ENCODE measurements at regions not wholly inside any gene's neighbourhood (a gene's known extent, or its start where the extent isn't known, plus 50 kb on each side); places are given as distances from the start of the nearest gene placed in this dataset.

DNA sequence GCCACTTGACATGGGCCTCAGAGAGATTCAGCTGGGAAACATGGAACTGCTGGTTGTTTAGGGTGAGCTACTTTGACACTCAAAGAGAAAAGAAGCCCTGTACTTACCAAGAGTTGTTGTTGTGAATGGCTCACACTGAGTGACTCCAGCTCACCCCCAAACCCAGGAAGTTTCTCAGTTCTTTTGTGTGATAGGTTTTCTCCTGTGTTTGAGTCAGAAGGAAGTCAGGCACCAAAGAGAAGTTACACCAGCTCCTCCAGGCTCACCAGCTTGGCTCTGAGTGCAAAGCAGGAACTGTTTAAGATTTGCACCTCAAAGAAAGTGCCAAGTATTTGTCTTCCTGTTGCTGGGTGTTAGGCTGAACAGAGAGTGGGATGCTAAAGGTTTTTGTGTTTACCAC, 111.2 kb upstream of the PROX1 start:
- Histone ChIP-seq H3K27me3 (replicated peaks in 2 of 5; ENCODE audit: control insufficient read depth in 4 of 5, insufficient read depth in 5 of 5, low read length in 4 of 5) (no peaks in the 10 kb centered on the region), H3K4me3 (ENCODE audit: control insufficient read depth in 1 of 7, extremely low read depth in 1 of 7, insufficient read depth in 4 of 7, low read depth in 2 of 7, low read length in 6 of 7) (no peak overlapping the region), H3K27ac (ENCODE audit: insufficient read depth in 1 of 2, low read depth in 1 of 2, low read length in 2 of 2, poor library complexity in 1 of 2, severe bottlenecking in 2 of 2) (no peak overlapping the region), H3K9me3 (ENCODE audit: control extremely low read depth in 1 of 5, control insufficient read depth in 4 of 5, insufficient read depth in 2 of 5, low read depth in 1 of 5, low read length in 4 of 5) (peaks cover 0 to 2% (median 0%) of the 10 kb centered on the region in 5 experiments), H3K4me1 (ENCODE audit: control extremely low read depth in 1 of 4, control insufficient read depth in 4 of 4, insufficient read depth in 4 of 4, low read length in 3 of 4) (no peaks in the 10 kb centered on the region), H3K36me3 (ENCODE audit: control insufficient read depth in 4 of 4, insufficient read depth in 4 of 4, low read length in 3 of 4) (no peaks in the 10 kb centered on the region)
- DNase-seq: no peak
- POLR2A ChIA-PET: no interaction called here
- CTCF ChIA-PET: no interaction called here

DNA sequence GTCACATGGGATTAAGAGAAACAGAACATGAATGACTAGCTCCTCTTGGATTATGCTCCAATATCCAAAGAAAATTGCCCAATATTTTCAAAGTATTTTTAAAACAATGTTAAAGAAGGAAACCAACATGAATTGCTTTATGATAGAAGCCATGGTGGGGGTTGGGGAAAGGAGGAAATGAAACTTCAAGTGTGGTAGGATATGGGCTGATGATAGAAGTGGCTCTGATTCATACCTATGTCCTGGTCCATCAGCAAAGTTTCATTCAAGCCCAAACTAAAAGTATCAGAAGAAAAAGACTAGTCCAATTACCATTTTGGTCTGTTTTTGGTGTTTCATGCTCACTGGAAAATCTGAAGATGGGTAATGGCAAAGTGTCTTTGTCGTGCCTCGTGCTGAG, 104.2 kb upstream of the PROX1 start:
- Histone ChIP-seq H3K27me3 (replicated peaks in 2 of 5; ENCODE audit: control insufficient read depth in 4 of 5, insufficient read depth in 5 of 5, low read length in 4 of 5) (peaks cover 0 to 2% (median 0%) of the 10 kb centered on the region in 5 experiments), H3K27ac (ENCODE audit: insufficient read depth in 1 of 2, low read depth in 1 of 2, low read length in 2 of 2, poor library complexity in 1 of 2, severe bottlenecking in 2 of 2) (no peak overlapping the region), H3K4me3 (ENCODE audit: control insufficient read depth in 1 of 7, extremely low read depth in 1 of 7, insufficient read depth in 4 of 7, low read depth in 2 of 7, low read length in 6 of 7) (no peak overlapping the region), H3K9me3 (ENCODE audit: control extremely low read depth in 1 of 5, control insufficient read depth in 4 of 5, insufficient read depth in 2 of 5, low read depth in 1 of 5, low read length in 4 of 5) (peaks cover 0 to 3% (median 0%) of the 10 kb centered on the region in 5 experiments), H3K36me3 (ENCODE audit: control insufficient read depth in 4 of 4, insufficient read depth in 4 of 4, low read length in 3 of 4) (no peaks in the 10 kb centered on the region), H3K4me1 (ENCODE audit: control extremely low read depth in 1 of 4, control insufficient read depth in 4 of 4, insufficient read depth in 4 of 4, low read length in 3 of 4) (no peaks in the 10 kb centered on the region)
- WGBS (ENCODE audit: insufficient coverage): 97% methylated on average over 2 of the region's 2 CpGs
- CTCF ChIA-PET: no interaction called here
- POLR2A ChIA-PET: no interaction called here
- DNase-seq: no peak

DNA sequence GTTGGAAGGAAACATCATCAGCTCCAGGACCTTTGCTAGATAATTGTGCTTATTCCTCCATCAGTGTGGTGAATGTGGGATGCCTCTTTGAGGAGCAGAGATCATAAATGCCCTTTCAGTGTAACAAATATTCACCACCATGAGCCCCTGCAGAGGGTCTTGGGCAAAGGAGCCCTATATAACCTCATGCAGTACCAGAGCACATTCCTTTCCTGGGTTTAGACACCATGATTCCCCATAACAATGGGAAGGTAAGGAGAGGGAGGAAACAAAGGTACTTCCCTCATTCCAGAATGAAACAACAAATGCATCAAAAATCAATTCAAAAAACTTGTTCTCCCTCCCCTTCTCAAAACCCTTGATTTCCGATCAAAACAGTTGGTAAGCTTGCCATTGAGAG, 103.4 kb upstream of the PROX1 start:
- WGBS (ENCODE audit: insufficient coverage): no CpG with 5 or more reads among the region's 1 CpG
- H3K27ac ChIP-seq (ENCODE audit: insufficient read depth in 1 of 2, low read depth in 1 of 2, low read length in 2 of 2, poor library complexity in 1 of 2, severe bottlenecking in 2 of 2): no peak overlapping the region
- ChIA-PET CTCF (no interaction called here), POLR2A (no interaction called here)
- peaks cover 0 to 2% (median 0%) of the 10 kb centered on the region in 5 experiments for H3K27me3 ChIP-seq (replicated peaks in 2 of 5; ENCODE audit: control insufficient read depth in 4 of 5, insufficient read depth in 5 of 5, low read length in 4 of 5)
- H3K4me3 ChIP-seq (ENCODE audit: control insufficient read depth in 1 of 7, extremely low read depth in 1 of 7, insufficient read depth in 4 of 7, low read depth in 2 of 7, low read length in 6 of 7): no peak overlapping the region
- DNase-seq: no peak
- H3K9me3 ChIP-seq (ENCODE audit: control extremely low read depth in 1 of 5, control insufficient read depth in 4 of 5, insufficient read depth in 2 of 5, low read depth in 1 of 5, low read length in 4 of 5): peaks cover 0 to 3% (median 0%) of the 10 kb centered on the region in 5 experiments
- H3K4me1 ChIP-seq (ENCODE audit: control extremely low read depth in 1 of 4, control insufficient read depth in 4 of 4, insufficient read depth in 4 of 4, low read length in 3 of 4): no peaks in the 10 kb centered on the region
- H3K36me3 ChIP-seq (ENCODE audit: control insufficient read depth in 4 of 4, insufficient read depth in 4 of 4, low read length in 3 of 4): no peaks in the 10 kb centered on the region

DNA sequence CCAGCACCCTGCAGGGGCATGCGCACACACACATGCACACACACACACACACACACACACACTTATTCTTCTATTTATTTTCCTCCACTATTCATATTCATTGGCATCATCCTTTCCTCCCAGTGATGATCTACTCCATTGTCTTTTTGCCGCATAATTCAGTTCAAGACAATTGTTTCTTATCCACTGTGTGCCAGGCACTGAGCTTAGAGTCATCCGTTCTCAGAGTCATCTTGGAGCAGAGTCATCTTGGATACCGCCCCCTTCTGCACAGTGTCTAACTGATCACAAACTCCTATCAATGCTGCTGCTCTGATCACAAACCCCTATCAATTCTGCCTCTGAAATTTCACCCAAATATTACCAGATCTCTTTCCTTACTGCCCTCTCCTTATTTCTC, 102.8 kb upstream of the PROX1 start:
- WGBS (ENCODE audit: insufficient coverage): 90% methylated on average over 4 of the region's 4 CpGs
- ChIA-PET POLR2A (no interaction called here), CTCF (no interaction called here)
- peaks cover 0 to 3% (median 0%) of the 10 kb centered on the region in 5 experiments for H3K9me3 ChIP-seq (ENCODE audit: control extremely low read depth in 1 of 5, control insufficient read depth in 4 of 5, insufficient read depth in 2 of 5, low read depth in 1 of 5, low read length in 4 of 5)
- H3K27ac ChIP-seq (ENCODE audit: insufficient read depth in 1 of 2, low read depth in 1 of 2, low read length in 2 of 2, poor library complexity in 1 of 2, severe bottlenecking in 2 of 2): no peak overlapping the region
- H3K36me3 ChIP-seq (ENCODE audit: control insufficient read depth in 4 of 4, insufficient read depth in 4 of 4, low read length in 3 of 4): no peaks in the 10 kb centered on the region
- no peak overlapping the region for H3K4me3 ChIP-seq (ENCODE audit: control insufficient read depth in 1 of 7, extremely low read depth in 1 of 7, insufficient read depth in 4 of 7, low read depth in 2 of 7, low read length in 6 of 7)
- peaks cover 0 to 2% (median 0%) of the 10 kb centered on the region in 5 experiments for H3K27me3 ChIP-seq (replicated peaks in 2 of 5; ENCODE audit: control insufficient read depth in 4 of 5, insufficient read depth in 5 of 5, low read length in 4 of 5)
- H3K4me1 ChIP-seq (ENCODE audit: control extremely low read depth in 1 of 4, control insufficient read depth in 4 of 4, insufficient read depth in 4 of 4, low read length in 3 of 4): no peaks in the 10 kb centered on the region
- no peak for DNase-seq

DNA sequence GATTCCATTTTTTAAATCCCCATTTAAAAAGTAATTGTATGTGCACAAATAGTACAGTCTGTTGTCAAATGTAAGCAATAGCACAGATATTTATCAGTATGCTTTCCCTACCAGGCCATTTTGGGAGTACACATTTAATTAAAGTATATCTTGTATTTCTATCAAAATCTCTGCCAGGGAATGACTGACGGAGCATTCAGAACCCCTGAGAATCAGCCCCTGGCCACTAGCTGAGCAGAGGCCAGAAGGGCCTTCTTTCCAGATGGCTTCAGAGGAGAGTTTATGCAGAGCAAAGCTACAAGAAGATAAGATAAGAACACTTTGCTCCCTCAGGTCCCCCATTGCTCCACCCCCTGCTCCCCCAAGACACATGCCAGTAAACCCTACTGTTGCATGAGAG, 99.9 kb upstream of the PROX1 start:
- H3K9me3 ChIP-seq (ENCODE audit: control extremely low read depth in 1 of 5, control insufficient read depth in 4 of 5, insufficient read depth in 2 of 5, low read depth in 1 of 5, low read length in 4 of 5): peaks cover 0 to 3% (median 0%) of the 10 kb centered on the region in 5 experiments
- H3K4me3 ChIP-seq (ENCODE audit: control insufficient read depth in 1 of 7, extremely low read depth in 1 of 7, insufficient read depth in 4 of 7, low read depth in 2 of 7, low read length in 6 of 7): no peak overlapping the region
- WGBS (ENCODE audit: insufficient coverage): 80% methylated on average over 1 of the region's 1 CpG
- no peaks in the 10 kb centered on the region for H3K4me1 ChIP-seq (ENCODE audit: control extremely low read depth in 1 of 4, control insufficient read depth in 4 of 4, insufficient read depth in 4 of 4, low read length in 3 of 4)
- DNase-seq: no peak
- no peaks in the 10 kb centered on the region for H3K36me3 ChIP-seq (ENCODE audit: control insufficient read depth in 4 of 4, insufficient read depth in 4 of 4, low read length in 3 of 4)
- H3K27ac ChIP-seq (ENCODE audit: insufficient read depth in 1 of 2, low read depth in 1 of 2, low read length in 2 of 2, poor library complexity in 1 of 2, severe bottlenecking in 2 of 2): no peak overlapping the region
- CTCF ChIA-PET: no interaction called here
- peaks cover 0 to 2% (median 0%) of the 10 kb centered on the region in 5 experiments for H3K27me3 ChIP-seq (replicated peaks in 2 of 5; ENCODE audit: control insufficient read depth in 4 of 5, insufficient read depth in 5 of 5, low read length in 4 of 5)
- POLR2A ChIA-PET: no interaction called here

DNA sequence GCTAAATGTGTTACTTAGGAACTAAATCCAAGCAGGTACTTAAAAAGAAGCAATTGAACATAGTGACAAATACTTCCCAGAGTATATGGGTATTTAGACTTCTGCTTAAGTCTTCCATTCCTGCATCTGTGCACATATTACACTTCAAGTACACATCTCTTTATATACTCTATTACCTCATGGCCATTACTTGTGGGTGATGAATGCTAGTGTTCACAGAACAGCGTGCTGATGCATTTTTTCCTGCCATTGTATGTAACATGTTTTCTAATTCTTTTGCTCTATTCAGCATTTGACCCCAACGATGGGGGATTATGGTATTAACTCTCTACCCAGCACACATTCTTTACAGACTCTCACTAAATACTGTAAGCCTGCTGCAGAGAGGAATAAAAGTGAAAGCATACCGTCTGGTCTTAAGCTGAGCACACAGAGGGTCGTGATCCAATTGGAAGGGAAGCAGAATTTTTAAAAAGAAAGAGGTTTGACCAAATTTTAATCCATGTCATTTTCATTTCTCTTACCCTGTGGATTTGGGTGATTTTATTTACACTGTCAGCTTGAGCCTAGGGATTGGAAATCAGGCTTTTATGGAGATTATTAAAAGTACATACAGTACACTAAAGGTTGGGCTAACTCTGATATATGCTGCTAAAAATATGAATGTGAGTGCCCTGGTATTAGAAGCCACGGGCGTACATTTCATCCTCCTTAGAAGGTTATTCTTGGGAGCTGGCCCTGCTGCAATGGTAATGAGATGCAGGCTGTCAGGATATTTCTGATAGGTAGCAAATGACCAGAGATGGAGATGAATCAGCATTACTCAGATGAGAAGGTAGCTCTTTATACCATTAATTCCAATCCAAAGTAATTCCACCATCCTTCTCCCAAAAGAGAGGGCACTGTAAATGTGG, 95.5 kb upstream of the PROX1 start:
- CTCF ChIA-PET: no interaction called here
- Histone ChIP-seq H3K27ac (ENCODE audit: insufficient read depth in 1 of 2, low read depth in 1 of 2, low read length in 2 of 2, poor library complexity in 1 of 2, severe bottlenecking in 2 of 2) (no peak overlapping the region), H3K4me3 (ENCODE audit: control insufficient read depth in 1 of 7, extremely low read depth in 1 of 7, insufficient read depth in 4 of 7, low read depth in 2 of 7, low read length in 6 of 7) (no peak overlapping the region), H3K27me3 (replicated peaks in 2 of 5; ENCODE audit: control insufficient read depth in 4 of 5, insufficient read depth in 5 of 5, low read length in 4 of 5) (peaks cover 0 to 2% (median 0%) of the 10 kb centered on the region in 5 experiments), H3K36me3 (ENCODE audit: control insufficient read depth in 4 of 4, insufficient read depth in 4 of 4, low read length in 3 of 4) (no peaks in the 10 kb centered on the region), H3K4me1 (ENCODE audit: control extremely low read depth in 1 of 4, control insufficient read depth in 4 of 4, insufficient read depth in 4 of 4, low read length in 3 of 4) (no peaks in the 10 kb centered on the region), H3K9me3 (ENCODE audit: control extremely low read depth in 1 of 5, control insufficient read depth in 4 of 5, insufficient read depth in 2 of 5, low read depth in 1 of 5, low read length in 4 of 5) (no peaks in the 10 kb centered on the region)
- no peak for DNase-seq
- whole genome bisulfite sequencing (ENCODE audit: insufficient coverage): 89% methylated on average over 3 of the region's 6 CpGs
- POLR2A ChIA-PET: interaction anchor here (0.6 kb wide), 1 partner anchor 31 kb away, joined by 4 read pairs; no protein-coding TSS in a partner anchor

DNA sequence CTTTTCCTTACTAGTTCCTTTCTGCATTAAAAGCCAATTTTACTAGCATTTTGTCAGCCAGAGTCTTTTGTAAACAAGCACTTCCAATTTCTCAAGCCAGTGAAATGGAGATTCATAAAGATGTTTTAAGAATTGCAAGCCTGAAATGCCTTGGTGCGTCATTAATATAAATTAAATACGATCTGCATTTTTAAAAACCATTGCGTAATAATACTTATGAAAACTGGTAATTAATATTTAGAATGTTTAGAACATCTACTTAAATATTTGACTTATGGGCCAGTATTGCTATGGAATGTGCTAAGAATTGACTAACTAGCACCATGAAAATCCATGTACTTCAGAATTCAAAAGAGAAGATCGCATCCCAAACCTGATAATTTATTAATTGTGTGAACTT, 89.1 kb upstream of the PROX1 start:
- Histone ChIP-seq H3K4me3 (ENCODE audit: control insufficient read depth in 1 of 7, extremely low read depth in 1 of 7, insufficient read depth in 4 of 7, low read depth in 2 of 7, low read length in 6 of 7) (no peak overlapping the region), H3K4me1 (ENCODE audit: control extremely low read depth in 1 of 4, control insufficient read depth in 4 of 4, insufficient read depth in 4 of 4, low read length in 3 of 4) (peaks cover 0 to 3% (median 2%) of the 10 kb centered on the region in 4 experiments), H3K27me3 (replicated peaks in 2 of 5; ENCODE audit: control insufficient read depth in 4 of 5, insufficient read depth in 5 of 5, low read length in 4 of 5) (no peaks in the 10 kb centered on the region), H3K27ac (ENCODE audit: insufficient read depth in 1 of 2, low read depth in 1 of 2, low read length in 2 of 2, poor library complexity in 1 of 2, severe bottlenecking in 2 of 2) (no peak overlapping the region), H3K9me3 (ENCODE audit: control extremely low read depth in 1 of 5, control insufficient read depth in 4 of 5, insufficient read depth in 2 of 5, low read depth in 1 of 5, low read length in 4 of 5) (no peaks in the 10 kb centered on the region), H3K36me3 (ENCODE audit: control insufficient read depth in 4 of 4, insufficient read depth in 4 of 4, low read length in 3 of 4) (no peaks in the 10 kb centered on the region)
- ChIA-PET CTCF (interaction anchor here (0.6 kb wide), 1 partner anchor 990 kb away, joined by 3 read pairs; no protein-coding TSS in a partner anchor), POLR2A (no interaction called here)
- WGBS (ENCODE audit: insufficient coverage): no CpG with 5 or more reads among the region's 4 CpGs
- no peak for DNase-seq

Measured in common myeloid progenitor, CD34-positive (primary cell).